EH (cell line): ENCODE measurements at regions not wholly inside any gene's neighbourhood (a gene's known extent, or its start where the extent isn't known, plus 50 kb on each side); places are given as distances from the start of the nearest gene placed in this dataset.
A peak's percentile ranks its signal among the peaks of the same experiment; 100 is the strongest.
"Not testable (repeated sequence)": the region's sequence is repeated elsewhere in the genome, so short reads cannot be mapped to it uniquely, and the experiment has no call there.

Experiments used
- DNase-seq: peaks from one replicate; pipeline ENCODE4 v3.0.0-alpha.2; 2015; ENCODE audit warnings: low read depth

- no peak for DNase-seq
These were observed 52.6 kb upstream of the AGA start for GRCh38 chr4:177494791-177495190.

DNA sequence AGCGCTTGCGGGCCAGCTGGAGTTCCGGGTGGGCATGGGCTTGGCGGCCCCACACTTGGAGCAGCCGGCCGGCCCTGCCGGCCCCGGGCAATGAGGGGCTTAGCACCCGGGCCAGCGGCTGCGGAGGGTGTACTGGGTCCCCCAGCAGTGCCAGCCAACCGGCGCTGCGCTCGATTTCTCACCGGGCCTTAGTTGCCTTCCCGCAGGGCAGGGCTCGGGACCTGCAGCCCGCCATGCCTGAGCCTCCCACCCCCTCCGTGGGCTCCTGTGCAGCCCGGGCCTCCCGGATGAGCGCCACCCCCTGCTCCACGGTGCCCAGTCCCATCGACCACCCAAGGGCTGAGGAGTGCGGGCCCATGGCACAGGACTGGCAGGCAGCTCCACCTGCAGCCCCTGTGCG, 53.4 kb upstream of the AGA start:
- not testable (repeated sequence) for DNase-seq

- DNase-seq: no peak
These were observed 57.3 kb upstream of the AGA start for GRCh38 chr4:177499537-177499936.

DNA sequence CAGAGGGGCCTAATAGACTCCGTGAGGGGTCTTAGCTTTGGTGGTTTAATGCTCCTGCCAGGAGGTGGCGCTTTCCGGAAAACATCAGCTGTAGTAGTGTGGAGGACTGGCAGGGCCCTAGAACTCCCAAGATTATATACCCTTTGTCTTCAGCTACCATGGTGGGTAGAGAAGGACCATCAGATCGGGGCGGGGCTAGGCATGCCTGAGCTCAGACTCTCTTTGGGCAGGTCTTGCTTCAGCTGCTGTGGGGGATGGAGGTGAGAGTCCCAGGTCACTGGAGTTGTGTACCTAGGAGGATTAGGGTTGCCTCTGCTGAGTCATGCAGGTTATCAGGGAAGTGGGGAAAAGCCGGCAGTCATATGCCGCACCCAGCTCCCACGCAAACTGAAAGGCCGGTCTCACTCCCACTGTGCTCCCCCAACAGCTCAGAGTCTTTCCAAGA, 63.0 kb upstream of the AGA start:
- no peak for DNase-seq

GRCh38 chr4:177508662-177509061, 66.4 kb upstream of the AGA start:
- DNase-seq: no peak

DNA sequence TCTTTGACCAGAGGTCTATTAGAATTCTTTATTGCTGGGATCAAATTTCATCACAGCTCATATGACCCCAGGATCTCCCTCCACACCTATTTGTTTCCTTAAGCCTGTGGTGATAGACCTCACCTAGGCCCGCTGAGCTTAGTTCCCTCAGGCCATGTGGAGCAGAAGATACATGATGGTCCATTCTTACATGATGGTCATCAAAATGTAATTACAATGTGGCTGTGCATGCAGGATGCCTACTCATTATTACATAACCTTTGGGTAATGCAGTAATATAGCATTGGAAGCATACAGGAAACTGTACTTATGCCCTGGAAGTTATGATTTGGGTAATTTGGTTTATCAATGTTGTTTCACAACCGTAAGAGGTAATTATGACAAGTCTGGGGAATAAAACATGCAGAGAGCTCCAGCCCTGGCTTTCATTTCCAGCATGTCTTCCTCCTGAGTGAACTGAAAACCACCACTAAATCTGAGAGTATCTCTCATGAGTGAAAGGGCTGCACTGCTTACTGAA, 67.0 kb upstream of the AGA start:
- DNase-seq: no peak

- no peak for DNase-seq
These were observed 69.4 kb upstream of the AGA start for GRCh38 chr4:177511611-177512010.

- DNase-seq: no peak
These were observed 70.4 kb upstream of the AGA start for GRCh38 chr4:177512646-177513045.

GRCh38 chr4:177517862-177518261, 75.6 kb upstream of the AGA start:
- DNase-seq: no peak

DNA sequence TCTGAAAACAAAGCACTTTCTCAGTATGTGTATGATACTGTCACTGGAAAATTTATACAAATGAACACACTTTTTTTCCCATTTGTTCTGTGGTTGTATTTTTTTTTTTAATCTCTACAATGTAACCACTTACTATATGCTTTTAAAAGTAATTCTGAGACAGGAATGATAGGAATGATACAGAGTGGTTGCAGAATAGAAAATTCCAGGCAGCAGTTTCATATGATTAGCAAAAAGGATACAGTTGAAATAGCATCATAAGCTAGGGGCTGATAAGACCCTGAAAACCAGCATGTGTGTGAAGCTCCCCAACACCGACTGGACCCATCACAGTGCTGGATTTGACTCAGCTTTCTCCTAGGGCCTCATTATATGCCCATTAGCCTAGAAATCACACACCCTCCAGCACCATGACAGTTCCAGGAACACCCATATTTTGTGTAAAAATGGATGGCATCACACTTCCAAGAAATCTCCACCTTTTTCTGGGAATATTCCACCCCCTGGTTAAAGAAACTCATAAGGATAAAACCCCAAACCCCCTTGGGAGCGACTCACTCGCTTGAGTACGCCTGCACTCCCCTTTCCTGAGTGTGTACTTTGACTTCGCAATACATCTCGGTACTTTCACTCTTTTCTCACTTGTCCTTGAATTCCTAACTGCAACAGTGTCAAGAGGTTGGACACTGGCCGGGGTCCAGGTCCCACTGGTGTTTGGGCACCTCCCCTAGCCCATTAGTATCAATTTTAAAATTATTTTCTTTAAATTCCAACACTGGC, 77.4 kb upstream of the AGA start:
- DNase-seq: peak; percentile 46

DNA sequence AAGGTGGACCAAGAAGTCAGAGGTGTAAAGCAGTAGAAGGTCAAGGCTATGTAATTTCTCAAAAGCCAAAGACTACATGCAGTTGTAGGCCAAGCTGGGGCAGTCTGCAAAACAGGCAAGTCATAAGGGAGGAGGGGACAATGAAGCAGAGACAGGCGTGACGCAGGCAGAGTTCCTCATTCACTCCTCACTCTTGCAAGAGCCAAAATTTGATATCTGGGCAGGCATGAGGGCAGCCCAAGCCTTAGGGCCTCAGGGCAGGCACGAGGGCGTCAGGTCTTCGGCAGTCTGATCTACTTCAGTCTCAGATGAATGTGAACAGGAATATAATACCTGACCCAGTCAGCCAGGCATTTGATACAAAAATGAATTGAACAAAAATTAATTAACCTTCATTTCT, 86.4 kb upstream of the AGA start:
- no peak for DNase-seq

- no peak for DNase-seq
These were observed 88.3 kb upstream of the AGA start for GRCh38 chr4:177530561-177530960.

DNA sequence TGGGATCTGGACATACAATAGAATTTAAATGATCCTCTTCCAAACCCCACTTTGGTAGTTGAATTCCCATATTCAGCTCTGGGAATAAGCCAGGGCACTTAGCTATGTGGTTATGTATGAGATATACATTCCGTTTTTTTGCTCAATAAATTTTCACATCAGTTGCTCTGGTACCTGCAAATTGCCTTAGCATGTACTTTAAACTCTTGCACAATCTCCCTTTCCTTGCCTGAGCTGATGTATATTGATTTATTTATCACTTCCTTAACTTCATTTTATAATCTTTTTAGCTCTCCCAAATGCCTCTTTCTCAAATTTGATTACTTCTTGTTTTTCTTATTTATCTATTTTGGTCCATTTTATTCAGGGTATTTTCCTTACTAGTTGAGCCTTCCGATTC, 90.1 kb upstream of the AGA start:
- no peak for DNase-seq

DNA sequence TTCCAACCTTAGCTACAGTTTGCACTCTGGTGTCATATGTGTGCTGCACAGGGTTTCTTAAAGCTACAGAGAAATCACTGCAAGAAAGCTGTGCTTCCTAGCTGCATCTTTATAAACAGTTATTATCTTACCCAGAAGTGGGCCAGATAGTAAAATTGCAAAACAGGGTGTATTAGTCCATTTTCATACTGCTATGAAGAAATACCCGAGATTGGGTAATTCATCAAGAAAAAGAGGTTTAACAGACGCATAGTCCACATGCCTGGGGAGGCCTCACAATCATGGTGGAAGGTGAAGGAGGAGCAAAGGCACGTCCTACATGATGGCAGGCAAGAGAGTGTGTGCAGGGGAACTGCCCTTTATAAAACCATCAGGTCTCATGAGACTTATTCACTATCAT, 92.6 kb upstream of the AGA start:
- DNase-seq: not testable (repeated sequence)

GRCh38 chr4:177546745-177547144, 104.5 kb upstream of the AGA start:
- DNase-seq: no peak

DNA sequence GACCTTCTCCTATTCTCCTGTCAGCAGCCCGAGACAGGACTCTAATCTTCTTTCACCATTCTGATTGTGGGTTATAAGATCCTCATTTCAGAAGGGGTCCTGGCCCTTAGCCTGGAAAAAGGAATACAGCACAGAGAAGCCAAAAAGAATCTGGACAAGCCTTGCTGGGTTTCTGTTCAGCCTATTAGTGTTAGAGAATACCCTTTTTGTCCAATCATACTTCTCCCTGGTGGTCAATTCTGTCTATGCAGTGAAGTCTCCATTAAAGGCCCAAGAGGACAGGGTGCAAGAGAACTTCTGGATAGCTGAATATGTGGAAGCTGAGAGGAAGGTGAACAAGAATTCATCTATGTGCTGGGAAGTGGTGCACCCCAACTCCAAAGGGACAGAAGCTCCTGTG, 105.7 kb upstream of the AGA start:
- no peak for DNase-seq

DNA sequence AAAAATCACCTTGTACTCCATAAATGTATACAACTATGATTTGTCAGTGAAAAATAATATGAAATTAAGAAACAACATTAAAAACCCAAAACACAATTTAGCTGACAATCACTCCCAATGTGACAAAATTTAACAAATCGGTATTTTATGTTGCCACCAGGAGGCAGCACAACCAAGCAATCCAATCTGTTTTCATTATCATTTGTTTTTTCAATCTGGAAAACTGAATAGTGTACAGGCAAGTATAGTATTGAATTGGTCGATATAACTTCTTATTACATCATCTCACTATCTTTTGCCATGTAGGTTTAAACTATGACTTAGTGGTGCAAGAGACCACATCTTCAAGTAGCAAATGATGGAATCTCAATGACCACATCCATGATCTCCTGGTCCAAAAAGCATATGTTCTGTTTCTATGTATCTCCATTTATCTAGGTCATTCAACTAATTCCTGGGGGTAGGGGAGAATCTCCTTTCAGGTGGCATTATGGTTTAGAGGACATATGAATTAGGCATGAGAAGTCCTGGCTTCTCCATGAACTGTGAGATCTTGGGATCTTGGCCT, 112.9 kb upstream of the AGA start:
- peak; percentile 43 for DNase-seq

DNA sequence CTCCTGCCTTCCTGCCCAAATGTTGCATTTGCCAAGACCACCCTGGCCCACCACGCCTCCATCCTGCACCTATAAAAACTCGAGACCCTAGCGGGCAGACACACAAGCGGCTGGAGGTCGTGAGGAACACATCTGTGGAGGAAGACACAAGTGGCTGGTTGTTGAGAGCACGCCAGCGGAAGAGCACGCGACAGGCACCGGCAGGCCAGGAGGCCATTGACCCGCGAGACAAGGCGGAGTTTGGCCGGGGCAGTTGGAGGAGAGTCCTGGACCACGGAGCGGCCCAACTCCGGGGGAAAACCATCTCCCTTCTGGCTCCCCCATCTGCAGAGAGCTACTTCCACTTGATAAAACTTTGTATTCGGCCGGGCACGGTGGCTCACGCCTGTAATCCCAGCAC, 115.2 kb upstream of the AGA start:
- no peak for DNase-seq

- no peak for DNase-seq
These were observed 116.8 kb upstream of the AGA start for GRCh38 chr4:177558995-177559394.

- DNase-seq: no peak
These were observed 119.9 kb upstream of the AGA start for GRCh38 chr4:177562163-177562562.

- no peak for DNase-seq
These were observed 120.6 kb upstream of the AGA start for GRCh38 chr4:177562859-177563258.

DNA sequence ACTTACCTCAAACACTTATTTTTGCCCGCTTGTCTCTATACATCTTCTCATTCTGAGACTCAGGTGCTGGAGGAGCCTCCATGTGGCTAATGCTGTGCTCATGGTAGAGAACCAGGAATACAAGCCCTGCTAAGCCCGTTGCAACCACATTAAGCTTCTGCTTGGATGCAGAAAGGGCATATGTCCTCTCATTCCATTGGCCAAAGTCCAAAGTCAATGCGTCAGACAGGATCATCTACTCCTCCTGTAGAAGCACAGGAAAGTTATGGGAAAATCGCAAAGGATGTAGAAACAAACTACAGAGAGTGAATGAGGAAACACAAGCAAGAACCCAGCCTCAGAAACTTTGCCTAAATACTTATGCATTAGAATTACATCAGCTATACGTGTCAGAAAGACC, 124.5 kb upstream of the AGA start:
- DNase-seq: no peak

DNA sequence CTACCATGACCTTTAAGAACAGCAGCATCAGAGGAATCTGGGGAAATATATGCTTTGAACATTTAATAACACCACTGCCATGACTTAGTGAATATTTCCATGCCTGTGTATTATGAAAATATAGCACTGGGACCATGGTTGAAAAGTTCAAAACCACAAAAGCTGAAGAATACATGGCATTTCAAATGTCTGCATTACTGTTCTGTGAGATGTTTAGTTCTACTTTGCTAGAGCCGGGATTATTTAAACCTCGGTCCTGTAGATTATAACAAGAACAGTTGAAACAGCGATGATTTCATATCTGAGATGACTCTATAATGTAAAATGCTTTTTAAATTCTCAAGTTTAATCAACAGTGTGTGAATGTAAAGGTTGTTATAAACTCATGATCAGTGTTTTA, 126.7 kb upstream of the AGA start:
- peak; percentile 9 for DNase-seq

GRCh38 chr4:177569434-177569833, 127.2 kb upstream of the AGA start:
- peak; percentile 69 for DNase-seq
